Astrocyte (in vitro differentiated cells and primary cell): ENCODE measurements at regions not wholly inside any gene's neighbourhood (a gene's known extent, or its start where the extent isn't known, plus 50 kb on each side); places are given as distances from the start of the nearest gene placed in this dataset.

Experiments used
- DNase-seq: peaks from one replicate; pipeline ENCODE4 v3.0.0-alpha.2; 2010; ENCODE audit warnings: low read depth
- FAIRE-seq: peaks from 2 replicates; lab custom pipeline; 2011; peaks lifted over from hg19 to GRCh38; lab: Jason Lieb, UNC
- H2AFZ ChIP-seq: 2 replicates; pipeline ENCODE4 v1.6.0; 2012; ENCODE audit warnings: low read depth, low read length, inconsistent platforms
- H3K27ac ChIP-seq: 2 replicates; pipeline ENCODE4 v1.5.1; 2011; ENCODE audit warnings: low read depth, low read length, inconsistent platforms
- H3K27me3 ChIP-seq: 2 replicates; pipeline ENCODE4 v1.6.0; 2011; ENCODE audit warnings: low read length, inconsistent platforms; ENCODE audit not compliant: insufficient read depth
- H3K36me3 ChIP-seq: 2 replicates; pipeline ENCODE4 v1.5.1; 2011; ENCODE audit warnings: low read length, inconsistent platforms; ENCODE audit not compliant: insufficient read depth
- H3K4me1 ChIP-seq: 2 replicates; pipeline ENCODE4 v1.5.1; 2011; ENCODE audit warnings: low read length, inconsistent platforms; ENCODE audit not compliant: insufficient read depth
- H3K4me2 ChIP-seq: 2 replicates; pipeline ENCODE4 v1.6.0; 2012; ENCODE audit warnings: low read length, inconsistent platforms
- H3K4me3 ChIP-seq: 2 replicates; pipeline ENCODE4 v1.5.1; 2011; ENCODE audit warnings: low read depth, mild to moderate bottlenecking, low read length, inconsistent platforms; ENCODE audit not compliant: insufficient read depth
- H3K79me2 ChIP-seq: 2 replicates; pipeline ENCODE4 v1.6.0; 2012; ENCODE audit warnings: mild to moderate bottlenecking, low read length, inconsistent platforms; ENCODE audit not compliant: insufficient read depth
- H3K9ac ChIP-seq: 2 replicates; pipeline ENCODE4 v1.6.0; 2012; ENCODE audit warnings: mild to moderate bottlenecking, low read length, inconsistent platforms
- H3K9me3 ChIP-seq: 2 replicates; pipeline ENCODE4 v1.5.1; 2012; ENCODE audit warnings: low read depth, mild to moderate bottlenecking, low read length, inconsistent platforms; ENCODE audit not compliant: insufficient read depth
- H4K20me1 ChIP-seq: 2 replicates; pipeline ENCODE4 v1.6.0; 2012; ENCODE audit warnings: low read length, inconsistent platforms; ENCODE audit not compliant: insufficient read depth
- H3K27ac Mint-ChIP-seq: one replicate; pipeline ENCODE4 v1.8.0; 2021; ENCODE audit warnings: mild to moderate bottlenecking, mixed read lengths; ENCODE audit not compliant: unreplicated experiment
- H3K27me3 Mint-ChIP-seq: one replicate; pipeline ENCODE4 v1.8.0; 2021; ENCODE audit warnings: low read depth, mixed read lengths; ENCODE audit not compliant: unreplicated experiment
- H3K36me3 Mint-ChIP-seq: one replicate; pipeline ENCODE4 v1.8.0; 2021; ENCODE audit warnings: low read depth, mixed read lengths; ENCODE audit not compliant: unreplicated experiment
- H3K4me1 Mint-ChIP-seq: one replicate; pipeline ENCODE4 v1.8.0; 2021; ENCODE audit warnings: low read depth, mixed read lengths; ENCODE audit not compliant: unreplicated experiment
- H3K4me3 Mint-ChIP-seq: one replicate; pipeline ENCODE4 v1.8.0; 2021; ENCODE audit warnings: mild to moderate bottlenecking, moderate library complexity, mixed read lengths; ENCODE audit not compliant: unreplicated experiment
- H3K9me3 Mint-ChIP-seq: one replicate; pipeline ENCODE4 v1.8.0; 2021; ENCODE audit warnings: mild to moderate bottlenecking, mixed read lengths; ENCODE audit not compliant: unreplicated experiment
- CTCF ChIP-seq: IDR thresholded peaks from 2 replicates; pipeline ENCODE4 v1.5.1; 2011; ENCODE audit warnings: low read depth, mild to moderate bottlenecking, inconsistent platforms, low read length, moderate library complexity; ENCODE audit not compliant: insufficient read depth
- EZH2 ChIP-seq: IDR thresholded peaks from 2 replicates; pipeline ENCODE4 v1.6.1; 2012; ENCODE audit warnings: mild to moderate bottlenecking, low read length, inconsistent platforms; ENCODE audit not compliant: insufficient read depth

GRCh38 chr14:48096897-48097296 is 421.5 kb upstream of the MDGA2 start:
- DNase-seq (no peak), FAIRE-seq (no peak)
- H3K36me3 ChIP-seq: no peaks in the 10 kb centered on the region
- peaks cover 12% of the 10 kb centered on the region for H3K4me1 Mint-ChIP-seq
- no peaks in the 10 kb centered on the region for H3K4me1 ChIP-seq
- no peaks in the 10 kb centered on the region for H3K36me3 Mint-ChIP-seq
- no peaks in the 10 kb centered on the region for H4K20me1 ChIP-seq
- no peak overlapping the region for H2AFZ ChIP-seq
- H3K27me3 Mint-ChIP-seq: no peaks in the 10 kb centered on the region
- H3K79me2 ChIP-seq: no peaks in the 10 kb centered on the region
- H3K27ac ChIP-seq: no peak overlapping the region
- H3K9me3 Mint-ChIP-seq: peaks cover 8% of the 10 kb centered on the region
- TF ChIP-seq CTCF (no peak), EZH2 (no peak)
- H3K27me3 ChIP-seq: no peaks in the 10 kb centered on the region
- no peak overlapping the region for H3K27ac Mint-ChIP-seq
- H3K9ac ChIP-seq: no peak overlapping the region
- H3K4me2 ChIP-seq: no peak overlapping the region
- no peak overlapping the region for H3K4me3 ChIP-seq
- no peak overlapping the region for H3K4me3 Mint-ChIP-seq
- no peaks in the 10 kb centered on the region for H3K9me3 ChIP-seq

- DNase-seq (no peak), FAIRE-seq (no peak)
- Histone ChIP-seq H3K36me3 (no peaks in the 10 kb centered on the region), H3K4me1 (no peaks in the 10 kb centered on the region), H3K27me3 (no peaks in the 10 kb centered on the region), H4K20me1 (no peaks in the 10 kb centered on the region), H3K4me2 (no peak overlapping the region), H2AFZ (no peak overlapping the region), H3K4me3 (no peak overlapping the region), H3K79me2 (no peaks in the 10 kb centered on the region), H3K9ac (no peak overlapping the region), H3K9me3 (no peaks in the 10 kb centered on the region), H3K27ac (no peak overlapping the region)
- TF ChIP-seq EZH2: no peak
- no peak for TF ChIP-seq CTCF
- Mint-ChIP-seq H3K4me1 (no peaks in the 10 kb centered on the region), H3K27ac (no peak overlapping the region), H3K27me3 (no peaks in the 10 kb centered on the region), H3K9me3 (no peaks in the 10 kb centered on the region), H3K4me3 (no peak overlapping the region), H3K36me3 (no peaks in the 10 kb centered on the region)
These were observed 411.1 kb upstream of the MDGA2 start for GRCh38 chr14:48086516-48086915.

- Mint-ChIP-seq H3K4me3 (no peak overlapping the region), H3K36me3 (no peaks in the 10 kb centered on the region), H3K27ac (no peak overlapping the region), H3K9me3 (no peaks in the 10 kb centered on the region), H3K27me3 (no peaks in the 10 kb centered on the region), H3K4me1 (no peaks in the 10 kb centered on the region)
- TF ChIP-seq EZH2 (no peak), CTCF (no peak)
- H3K4me3 ChIP-seq: no peak overlapping the region
- H2AFZ ChIP-seq: no peak overlapping the region
- no peak for DNase-seq
- H3K4me1 ChIP-seq: no peaks in the 10 kb centered on the region
- H3K27ac ChIP-seq: no peak overlapping the region
- no peak overlapping the region for H3K4me2 ChIP-seq
- no peak overlapping the region for H3K9ac ChIP-seq
- H3K9me3 ChIP-seq: peaks cover 2% of the 10 kb centered on the region
- H4K20me1 ChIP-seq: no peaks in the 10 kb centered on the region
- no peaks in the 10 kb centered on the region for H3K79me2 ChIP-seq
- no peaks in the 10 kb centered on the region for H3K27me3 ChIP-seq
- FAIRE-seq: no peak
- H3K36me3 ChIP-seq: no peaks in the 10 kb centered on the region
These were observed 400.1 kb upstream of the MDGA2 start for GRCh38 chr14:48075487-48075886.
